ENCODE measurements at regions not wholly inside any gene's neighbourhood (a gene's known extent, or its start where the extent isn't known, plus 50 kb on each side); places are given as distances from the start of the nearest gene placed in this dataset.
"Not testable (repeated sequence)": the region's sequence is repeated elsewhere in the genome, so short reads cannot be mapped to it uniquely, and the experiment has no call there.

- no peak for DNase-seq
Measured at GRCh38 chr18:1048032-1048431, 143.4 kb downstream of the ADCYAP1 start.

- DNase-seq = no peak
Measured at GRCh38 chr18:1049173-1049572, 144.5 kb downstream of the ADCYAP1 start.

DNA sequence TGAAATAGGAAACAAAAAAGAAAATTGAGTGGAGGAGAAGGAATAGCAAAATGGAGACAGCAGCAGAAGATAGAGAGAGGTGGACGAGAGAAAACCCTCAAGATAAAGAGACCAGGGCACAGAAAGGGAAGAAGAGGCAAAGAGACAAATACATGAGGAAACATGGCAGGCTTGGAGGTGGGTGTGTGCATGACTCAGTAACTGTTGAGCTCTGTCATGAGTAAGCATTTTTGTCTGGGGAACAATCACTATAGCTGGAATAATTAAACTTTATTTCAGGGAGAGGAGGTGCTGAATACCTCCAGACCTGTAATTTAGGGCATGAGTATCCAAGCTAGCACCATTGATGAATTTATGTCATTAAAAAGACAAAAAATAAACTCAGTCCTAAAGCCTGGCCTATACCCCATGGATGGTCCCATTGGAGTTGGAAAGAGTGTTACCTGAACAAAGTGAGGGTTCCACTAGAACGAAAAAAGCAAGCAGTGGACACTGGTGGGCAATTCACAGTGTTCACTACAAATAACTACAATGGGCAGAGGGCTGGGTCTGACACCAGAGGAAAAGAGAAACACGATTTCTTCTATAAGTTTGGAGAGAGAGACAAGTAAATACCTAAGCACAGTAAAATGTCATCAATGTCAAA is 145.5 kb downstream of the ADCYAP1 start:
- DNase-seq = peak; percentile 18

DNA sequence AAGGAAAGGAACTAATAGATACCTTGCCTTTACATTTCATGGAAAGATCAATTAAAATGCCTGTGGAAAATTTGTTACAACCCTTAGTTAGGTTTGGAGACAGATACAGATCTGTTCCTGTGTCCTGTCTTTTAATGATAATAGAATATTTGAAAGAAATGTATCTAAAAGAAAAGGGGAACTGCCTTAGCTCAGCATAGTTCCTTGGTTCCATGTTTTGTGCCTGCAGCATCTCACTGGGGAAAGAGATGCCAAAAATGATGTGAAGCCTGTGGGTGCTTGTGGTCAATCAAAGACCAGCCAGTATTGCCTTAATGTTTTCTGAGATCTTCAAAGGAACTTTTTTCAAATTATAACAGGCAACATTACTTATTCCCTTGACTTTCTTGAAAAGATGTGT is 147.6 kb downstream of the ADCYAP1 start:
- no peak for DNase-seq

DNA sequence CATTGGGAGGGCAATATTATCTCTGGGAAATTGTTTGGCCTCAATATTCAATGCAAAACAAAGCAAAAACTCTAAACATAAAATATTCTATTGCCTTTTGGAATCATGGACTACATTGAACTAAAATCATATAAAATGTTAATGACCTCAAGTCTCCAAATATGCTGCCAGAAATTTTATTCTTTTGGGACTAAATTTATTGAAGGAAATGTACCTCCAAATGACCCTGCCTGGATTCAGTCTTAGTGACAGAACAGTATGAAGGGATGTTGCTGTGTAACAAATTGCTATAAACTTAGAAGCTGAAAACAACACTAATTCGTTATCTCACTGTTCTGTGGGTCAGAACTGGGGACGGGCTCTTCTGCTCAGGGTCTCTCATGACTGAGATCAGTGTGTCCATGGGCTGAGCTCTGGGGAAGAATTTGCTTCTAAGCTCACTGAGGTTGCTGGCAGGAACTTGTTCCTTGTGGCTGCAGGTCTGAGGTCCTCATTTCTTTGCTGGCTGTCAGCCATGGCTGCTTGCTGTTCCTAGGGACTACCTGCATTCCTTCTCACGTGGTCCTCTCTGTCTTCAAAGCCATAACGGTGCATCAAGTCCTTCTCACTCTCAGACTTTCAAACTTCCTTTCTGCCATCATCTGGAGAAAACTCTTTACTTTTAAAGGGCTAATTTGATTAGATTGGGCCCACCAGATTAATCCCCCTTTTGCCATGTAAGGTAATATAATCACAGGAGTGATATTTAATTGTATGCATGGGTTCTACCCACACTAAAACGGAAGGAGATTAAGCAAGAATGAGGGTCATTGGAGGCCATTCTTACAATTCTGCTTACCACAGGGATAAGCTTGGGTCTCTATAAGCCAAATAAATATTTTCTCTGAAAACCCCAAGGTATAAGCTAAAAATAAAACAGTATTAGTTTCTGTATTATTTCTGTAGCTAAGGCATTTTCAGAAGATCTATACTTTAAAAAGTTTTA is 149.0 kb downstream of the ADCYAP1 start:
- peak; percentile 29 for DNase-seq

- no peak for DNase-seq
Measured at GRCh38 chr18:1056404-1056803, 151.7 kb downstream of the ADCYAP1 start.

- no peak for DNase-seq
Measured at GRCh38 chr18:1057367-1057766, 152.7 kb downstream of the ADCYAP1 start.

DNA sequence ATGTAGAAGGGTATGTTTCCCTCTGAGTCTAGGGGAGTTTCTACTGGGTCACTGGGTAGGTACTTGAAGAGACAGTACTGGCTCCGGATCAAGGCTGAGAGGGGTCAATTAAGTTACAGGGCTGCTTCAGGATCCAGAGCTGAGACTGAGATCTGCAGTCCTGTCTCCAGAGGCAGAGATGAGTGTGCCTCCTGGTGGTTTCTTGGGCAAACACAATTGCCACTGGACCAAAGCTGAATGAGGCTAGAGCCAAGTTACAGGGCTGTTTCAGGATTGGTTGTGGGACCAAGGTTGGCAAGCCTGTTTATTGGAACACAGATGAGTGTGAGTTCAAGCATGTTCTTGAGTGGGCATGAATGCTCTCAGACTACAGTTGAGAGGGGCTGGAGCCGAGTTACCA is 157.9 kb downstream of the ADCYAP1 start:
- peak; percentile 22 for DNase-seq

DNA sequence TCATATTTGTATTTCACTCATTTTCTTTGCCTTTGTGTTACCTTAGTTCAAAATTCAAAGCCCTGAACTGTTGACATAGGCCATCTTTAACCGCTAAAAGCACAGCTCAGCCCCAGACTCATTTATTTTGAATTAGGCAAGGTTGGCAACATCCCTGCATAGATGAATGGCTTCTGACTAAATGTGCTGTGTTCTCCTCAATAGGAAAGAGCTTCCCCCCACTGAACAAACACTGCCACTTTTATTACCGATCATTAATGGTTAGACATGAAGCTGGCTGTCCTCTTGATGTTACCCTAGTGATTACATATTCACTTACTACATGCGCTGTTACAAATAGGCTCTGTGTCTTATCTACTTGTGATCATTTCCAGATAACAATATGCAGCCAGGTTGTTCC is 170.7 kb downstream of the ADCYAP1 start:
- DNase-seq = peak; percentile 99

DNA sequence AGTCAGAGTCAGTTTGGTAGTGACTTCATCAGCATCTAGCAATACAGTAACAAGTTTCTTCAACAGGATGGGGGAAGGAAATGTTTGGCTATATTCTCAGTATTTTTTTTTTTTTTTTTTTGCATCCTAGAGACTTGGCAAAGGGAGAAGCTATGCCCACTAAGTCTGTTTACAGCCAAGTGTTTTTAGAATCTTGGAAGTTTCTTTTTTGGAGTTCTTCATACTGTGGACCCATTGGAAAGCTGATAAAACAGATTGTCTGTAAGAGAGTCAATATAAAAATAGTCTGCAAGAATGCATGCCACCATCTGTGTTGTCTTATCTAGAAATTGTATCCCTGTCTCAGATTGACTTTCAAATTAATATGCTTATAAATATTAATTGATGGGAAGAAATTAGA is 171.2 kb downstream of the ADCYAP1 start:
- no peak for DNase-seq

DNA sequence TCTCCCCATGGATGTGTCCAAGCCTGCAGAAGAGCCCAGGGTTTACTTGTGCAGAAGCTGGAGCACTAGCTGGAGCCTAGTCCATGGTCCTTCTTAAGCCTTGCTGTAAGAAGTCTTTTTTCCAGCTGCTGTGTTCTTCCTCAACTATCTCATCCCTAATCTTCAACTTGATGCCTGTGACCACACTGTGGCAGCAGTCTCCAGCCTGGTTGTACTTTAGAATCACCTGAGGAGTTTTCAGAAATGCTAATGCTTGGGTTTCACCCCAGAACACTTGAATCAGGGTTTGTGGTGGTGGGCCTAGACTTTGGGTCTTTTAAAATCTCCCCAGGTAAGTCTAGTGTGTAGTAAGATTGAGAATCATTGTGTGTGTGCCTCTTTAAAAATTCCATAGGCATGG is 173.6 kb downstream of the ADCYAP1 start:
- peak; percentile 42 for DNase-seq

- not testable (repeated sequence) for DNase-seq
Measured at GRCh38 chr18:1083675-1084074, 179.0 kb downstream of the ADCYAP1 start.

DNA sequence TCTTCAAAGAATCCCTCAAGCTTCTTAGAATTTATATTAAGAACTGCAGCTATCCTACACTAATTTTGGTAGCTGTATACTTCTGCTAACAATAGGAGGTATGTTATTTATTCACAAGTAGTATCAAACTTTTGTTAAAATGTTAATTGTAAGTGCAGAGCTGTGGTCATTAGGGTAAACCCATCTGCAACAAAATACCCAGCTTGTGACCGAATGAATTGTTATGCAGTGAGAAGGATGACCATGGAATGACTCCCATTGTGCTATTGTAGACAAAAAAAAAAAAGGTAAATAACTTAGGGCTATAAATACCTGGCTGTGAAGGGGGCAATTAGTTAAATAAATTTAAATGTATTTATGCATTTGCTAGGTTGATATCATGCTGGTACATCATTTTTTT is 186.1 kb downstream of the ADCYAP1 start:
- DNase-seq = peak; percentile 91

- DNase-seq = no peak
Measured at GRCh38 chr18:1092228-1092627, 187.6 kb downstream of the ADCYAP1 start.

DNA sequence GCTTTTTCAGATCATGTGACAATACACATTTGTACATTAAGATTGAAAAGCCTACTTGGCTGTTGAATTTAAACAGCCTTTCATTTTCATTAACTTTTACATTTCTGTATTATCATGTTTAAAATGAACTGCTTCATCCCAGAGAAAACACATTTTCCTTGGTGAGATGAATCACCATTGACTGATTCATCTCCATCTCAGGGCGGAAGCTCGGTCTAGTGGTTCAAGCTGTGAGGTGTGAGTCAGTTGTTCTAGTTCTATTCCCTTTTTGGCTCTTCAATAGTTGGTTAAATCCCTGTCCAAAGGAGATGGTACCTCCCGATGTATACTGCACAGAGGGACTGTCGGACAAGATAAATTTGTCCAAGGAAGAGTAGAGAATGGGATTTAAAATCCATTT is 189.7 kb downstream of the ADCYAP1 start:
- no peak for DNase-seq

DNA sequence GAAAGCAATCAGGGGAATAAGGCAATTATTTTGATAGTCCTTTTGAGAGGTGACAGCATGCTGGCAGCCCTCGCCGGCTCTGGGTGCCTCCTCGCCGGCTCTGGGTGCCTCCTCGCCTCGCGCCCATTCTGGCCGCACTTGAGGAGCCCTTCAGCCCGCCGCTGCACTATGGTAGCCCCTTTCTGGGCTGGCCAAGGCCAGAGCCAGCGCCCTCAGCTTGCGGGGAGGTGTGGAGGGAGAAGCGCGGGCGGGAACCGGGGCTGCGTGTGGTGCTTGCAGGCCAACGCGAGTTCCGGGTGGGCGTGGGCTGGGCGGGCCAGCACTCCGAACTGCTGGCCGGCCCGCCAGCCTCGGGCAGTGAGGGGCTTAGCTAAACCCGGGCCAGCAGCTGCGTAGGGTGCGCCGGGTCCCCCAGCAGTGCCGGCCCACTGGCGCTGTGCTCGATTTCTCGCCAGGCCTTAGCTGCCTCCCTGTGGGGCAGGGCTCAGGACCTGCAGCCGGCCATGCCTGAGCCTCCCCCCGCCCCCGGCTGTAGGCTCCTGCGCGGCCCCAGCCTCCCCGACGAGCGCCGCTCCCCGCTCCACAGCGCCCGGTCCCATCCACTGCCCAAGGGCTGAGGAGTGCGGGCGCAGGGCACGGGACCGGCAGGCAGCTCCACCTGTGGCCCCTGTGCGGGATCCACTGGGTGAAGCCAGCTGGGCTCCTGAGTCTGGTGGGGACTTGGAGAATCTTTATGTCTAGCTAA is 193.5 kb downstream of the ADCYAP1 start:
- not testable (repeated sequence) for DNase-seq

DNA sequence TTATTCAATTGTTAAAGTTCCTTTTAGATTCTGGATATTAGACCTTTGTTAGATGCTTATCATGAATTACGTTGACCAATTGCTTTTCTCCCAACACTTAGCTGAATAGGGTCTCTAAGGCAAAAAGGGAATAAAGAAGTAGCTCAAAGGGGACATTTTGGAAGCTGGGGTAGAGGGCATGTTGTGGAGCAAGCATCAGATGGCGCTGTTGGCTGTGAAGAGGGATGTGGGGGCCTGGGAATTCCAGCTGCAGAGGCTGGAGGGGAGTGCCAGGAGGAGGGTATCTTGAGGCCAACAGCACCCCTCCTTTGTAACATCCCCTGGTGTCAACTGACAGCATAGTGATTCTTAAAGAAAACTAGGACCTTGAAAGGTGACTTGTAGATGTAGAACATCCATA is 198.2 kb downstream of the ADCYAP1 start:
- peak; percentile 55 for DNase-seq

DNA sequence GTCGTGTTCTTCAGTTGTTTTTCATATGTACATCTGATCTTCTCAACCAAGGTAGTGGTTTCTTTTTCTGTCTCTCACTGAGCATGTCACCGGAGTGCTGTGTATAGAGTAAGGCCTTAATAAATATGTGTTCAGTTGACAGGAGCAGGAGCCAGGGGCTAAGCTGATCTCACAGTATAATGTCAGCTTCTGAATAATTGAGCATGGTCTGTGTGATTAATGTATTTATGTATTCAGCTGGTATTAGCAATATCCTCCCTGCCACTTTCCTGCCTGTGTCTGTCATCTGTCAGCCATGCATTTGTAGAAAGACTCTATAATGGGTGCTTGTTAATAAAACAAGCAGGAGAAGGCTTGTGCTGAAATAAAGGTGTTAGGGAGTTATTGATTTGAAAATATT is 198.9 kb downstream of the ADCYAP1 start:
- DNase-seq = peak; percentile 78

DNA sequence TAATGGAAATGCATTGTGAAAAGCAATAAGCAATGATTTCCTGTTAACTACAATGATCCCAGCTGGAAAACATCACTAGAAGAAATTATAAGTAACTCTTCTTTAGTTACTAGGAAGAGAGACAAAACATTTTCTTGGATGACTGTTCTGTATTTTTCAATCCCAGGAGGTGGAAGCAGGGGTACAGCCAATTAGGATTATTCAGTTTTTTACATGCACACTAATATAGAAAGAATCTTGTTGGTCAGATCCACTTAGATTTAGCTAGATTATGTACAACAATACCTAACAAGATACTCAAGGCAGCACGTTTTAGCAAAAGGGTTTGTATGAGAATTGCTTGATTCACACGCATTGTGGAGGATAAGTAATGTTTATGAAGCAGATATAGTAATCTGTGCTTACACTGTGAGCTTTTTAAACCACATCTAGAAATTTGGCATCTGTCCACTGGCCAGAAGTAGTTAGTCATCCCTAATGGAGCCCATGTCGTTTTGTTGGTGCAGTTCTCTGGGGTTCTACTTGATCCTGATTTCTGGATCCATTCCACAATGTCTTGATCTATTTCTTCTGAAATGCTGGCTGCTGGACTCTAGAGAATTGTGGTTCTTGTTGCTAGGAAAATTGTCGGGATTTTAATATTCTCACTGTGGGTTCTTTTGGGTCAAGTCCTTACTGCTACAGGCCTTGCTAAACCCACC is 199.7 kb downstream of the ADCYAP1 start:
- peak; percentile 56 for DNase-seq

GRCh38 chr18:1124495-1124894 is 219.8 kb downstream of the ADCYAP1 start:
- no peak for DNase-seq

DNA sequence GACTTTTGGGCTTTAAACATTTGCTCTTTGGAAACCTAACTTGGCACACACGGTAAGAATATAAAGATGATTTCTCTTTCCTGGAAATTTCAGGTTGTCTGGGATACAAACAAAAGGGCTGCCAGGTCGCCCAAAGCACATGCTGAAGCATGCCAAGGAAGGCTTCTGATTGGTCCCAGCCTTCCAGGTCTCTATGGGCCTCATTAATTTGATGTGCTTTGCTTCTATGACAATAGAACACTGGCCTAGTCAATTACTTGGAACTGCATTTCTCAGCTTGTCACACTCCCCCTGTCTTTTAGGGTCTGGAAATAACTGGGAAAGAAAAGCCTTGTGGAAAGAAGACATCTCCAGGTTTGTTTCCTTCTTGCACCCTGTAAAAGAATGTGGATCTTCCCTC is 228.9 kb downstream of the ADCYAP1 start:
- peak; percentile 74 for DNase-seq

DNA sequence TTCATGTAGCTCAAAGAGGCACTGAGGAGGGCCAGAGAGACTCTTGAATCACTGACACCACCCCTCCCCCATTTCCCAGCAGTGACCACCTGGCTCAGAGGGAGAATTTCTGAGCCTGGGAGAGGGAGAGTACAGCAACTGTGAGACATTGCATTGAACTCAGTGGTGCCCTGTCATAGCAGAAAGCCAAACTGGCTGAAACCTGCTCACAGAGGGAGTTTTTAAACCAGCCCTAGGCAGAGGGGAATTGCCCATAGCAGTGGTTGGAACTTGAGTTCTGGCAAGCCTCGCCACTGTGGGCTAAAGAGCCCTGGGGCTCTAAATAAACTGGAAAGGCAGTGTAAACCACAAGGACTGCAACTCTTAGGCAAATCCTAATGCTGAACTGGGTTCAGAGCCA is 243.1 kb downstream of the ADCYAP1 start:
- peak; percentile 32 for DNase-seq

GRCh38 chr18:1149709-1150108 is 245.0 kb downstream of the ADCYAP1 start:
- no peak for DNase-seq

All from NCI-H69 (cell line).